CD14-positive monocyte (primary cell): ENCODE measurements at regions not wholly inside any gene's neighbourhood (a gene's known extent, or its start where the extent isn't known, plus 50 kb on each side); places are given as distances from the start of the nearest gene placed in this dataset.

Source experiments
- DNase-seq, 3 donors: peaks; one replicate each; pipeline ENCODE4 v3.0.0-alpha.2; 2011 to 2022
- H2AFZ ChIP-seq: 2 replicates; pipeline ENCODE4 v1.6.0; 2012; ENCODE audit warnings: mild to moderate bottlenecking, low read depth, low read length, inconsistent platforms; ENCODE audit not compliant: insufficient read depth, poor library complexity, severe bottlenecking
- H3K27ac ChIP-seq, 2 donors: 1 replicate in 1 of 2; 2 replicates in 1 of 2; pipeline ENCODE4 v1.5.1; 2012 to 2013; ENCODE audit warnings: low read length in 2 of 2, control low read depth in 1 of 2, inconsistent platforms in 1 of 2, low read depth in 1 of 2, mild to moderate bottlenecking in 1 of 2
- H3K27me3 ChIP-seq, 2 donors: one replicate each; pipeline versions ENCODE4 v1.6.0 to v1.6.1; 2011 to 2013; ENCODE audit warnings: low read length in 2 of 2; ENCODE audit not compliant: control insufficient read depth in 2 of 2, insufficient read depth in 2 of 2
- H3K36me3 ChIP-seq, 2 donors: replicated peaks in 1 of 2; 1 replicate in 1 of 2; 2 replicates in 1 of 2; pipeline versions ENCODE4 v1.5.1 to v1.6.1; 2012 to 2013; ENCODE audit warnings: low read length in 2 of 2, control low read depth in 1 of 2, inconsistent platforms in 1 of 2, mild to moderate bottlenecking in 1 of 2; ENCODE audit not compliant: insufficient read depth in 2 of 2, control insufficient read depth in 1 of 2
- H3K4me1 ChIP-seq, 2 donors: 1 replicate in 1 of 2; 2 replicates in 1 of 2; pipeline versions ENCODE4 v1.5.1 to v1.6.1; 2012 to 2013; ENCODE audit warnings: low read length in 2 of 2, control low read depth in 1 of 2, inconsistent platforms in 1 of 2, mild to moderate bottlenecking in 1 of 2, moderate library complexity in 1 of 2; ENCODE audit not compliant: insufficient read depth in 2 of 2, control insufficient read depth in 1 of 2
- H3K4me2 ChIP-seq: replicated peaks from 2 replicates; pipeline ENCODE3; 2012; ENCODE audit warnings: low read length, moderate library complexity, mild to moderate bottlenecking; ENCODE audit not compliant: poor library complexity, severe bottlenecking; ENCODE audit errors: extremely low read depth
- H3K4me3 ChIP-seq, 3 experiments: fragments of 200-600 bp in 1 of 3; sonication (generic) in 1 of 3; replicated peaks in 1 of 3; 1 replicate in 2 of 3; 2 replicates in 1 of 3; pipeline ENCODE4 v1.5.1; 2011 to 2013; ENCODE audit warnings: low read length in 3 of 3, mild to moderate bottlenecking in 3 of 3, control low read depth in 2 of 3, low read depth in 2 of 3, inconsistent platforms in 1 of 3, moderate library complexity in 1 of 3
- H3K79me2 ChIP-seq: 2 replicates; pipeline ENCODE4 v1.6.0; 2012; ENCODE audit warnings: mild to moderate bottlenecking, control low read depth, inconsistent platforms, low read length, moderate library complexity; ENCODE audit not compliant: insufficient read depth
- H3K9ac ChIP-seq: 2 replicates; pipeline ENCODE4 v1.6.0; 2017; ENCODE audit warnings: low read length, mild to moderate bottlenecking; ENCODE audit not compliant: insufficient read depth, poor library complexity, severe bottlenecking
- H3K9me3 ChIP-seq, 2 donors: replicated peaks in 1 of 2; 1 replicate in 1 of 2; 2 replicates in 1 of 2; pipeline versions ENCODE4 v1.5.1 to v1.6.1; 2012 to 2013; ENCODE audit warnings: low read length in 2 of 2, control low read depth in 1 of 2; ENCODE audit not compliant: control insufficient read depth in 1 of 2, insufficient read depth in 1 of 2
- H4K20me1 ChIP-seq: 2 replicates; pipeline ENCODE4 v1.6.0; 2012; ENCODE audit warnings: mild to moderate bottlenecking, low read length, control low read depth, moderate library complexity; ENCODE audit not compliant: insufficient read depth
- H3K27ac Mint-ChIP-seq, 7 donors: one replicate each; pipeline ENCODE4 v1.8.0; 2020; ENCODE audit warnings: mild to moderate bottlenecking in 7 of 7, mixed read lengths in 7 of 7, moderate library complexity in 6 of 7, inconsistent platforms in 2 of 7
- H3K27me3 Mint-ChIP-seq, 3 donors: one replicate each; pipeline ENCODE4 v1.8.0; 2021 to 2022; ENCODE audit warnings: low read depth in 3 of 3, mild to moderate bottlenecking in 3 of 3, mixed read lengths in 3 of 3, moderate library complexity in 3 of 3, inconsistent platforms in 1 of 3
- H3K36me3 Mint-ChIP-seq, 2 donors: one replicate each; pipeline ENCODE4 v1.8.0; 2020; ENCODE audit warnings: mixed read lengths in 2 of 2, inconsistent platforms in 1 of 2, mild to moderate bottlenecking in 1 of 2
- H3K4me1 Mint-ChIP-seq: one replicate; pipeline ENCODE4 v1.8.0; 2020; ENCODE audit warnings: mild to moderate bottlenecking, mixed read lengths
- H3K4me3 Mint-ChIP-seq, 2 donors: one replicate each; pipeline ENCODE4 v1.8.0; 2020; ENCODE audit warnings: mild to moderate bottlenecking in 2 of 2, mixed read lengths in 2 of 2, moderate library complexity in 1 of 2
- H3K9me3 Mint-ChIP-seq, 7 donors: one replicate each; pipeline ENCODE4 v1.8.0; 2020 to 2022; ENCODE audit warnings: mixed read lengths in 7 of 7, mild to moderate bottlenecking in 6 of 7, moderate library complexity in 6 of 7, inconsistent platforms in 2 of 7
- CTCF ChIP-seq: fragments of 200-600 bp; IDR thresholded peaks from one replicate; pipeline ENCODE4 v1.8.0; 2022; ENCODE audit warnings: antibody characterized with exemption, mild to moderate bottlenecking
- WGBS: methylation state at CpG from one replicate; pipeline ENCODE4 v1.1.5; 2013; ENCODE audit warnings: missing lambda C conversion rate; ENCODE audit not compliant: insufficient coverage; 5-methylcytosine and 5-hydroxymethylcytosine counted together
- intact Hi-C, 2 donors: fragments of 100-400 bp; cut with micrococcal nuclease; formaldehyde crosslinking; loops; one replicate each; pipeline versions ENCODE4 v1.15.0 to v1.15.1; 2023

DNA sequence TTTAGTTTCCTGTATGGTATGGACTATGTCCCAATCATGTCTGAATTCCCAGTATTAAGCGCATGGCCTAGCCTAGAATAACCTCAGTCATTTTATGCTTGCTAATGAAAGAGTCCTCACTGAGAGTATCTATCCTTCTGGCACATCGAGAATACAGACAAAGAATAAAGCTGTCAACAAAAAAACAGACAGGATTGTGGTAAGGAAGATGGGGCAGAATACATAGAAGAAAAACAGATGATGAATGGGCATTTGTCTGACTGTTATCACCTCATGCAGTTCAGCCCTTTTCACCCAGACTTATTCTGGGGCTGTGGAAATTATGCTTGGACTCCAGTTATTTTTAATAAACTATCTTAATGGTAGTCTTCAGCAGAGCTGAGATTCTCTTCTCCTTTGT is 363.8 kb upstream of the TNC start:
- Histone ChIP-seq H3K4me2 (no peak overlapping the region), H3K27ac (no peak overlapping the region), H3K36me3 (no peaks in the 10 kb centered on the region), H3K9ac (no peak overlapping the region), H3K4me1 (no peaks in the 10 kb centered on the region), H4K20me1 (no peaks in the 10 kb centered on the region), H3K4me3 (no peak overlapping the region), H3K27me3 (no peaks in the 10 kb centered on the region), H3K9me3 (no peaks in the 10 kb centered on the region), H2AFZ (no peak overlapping the region), H3K79me2 (no peaks in the 10 kb centered on the region)
- H3K4me1 Mint-ChIP-seq, result no peaks in the 10 kb centered on the region
- no peak overlapping the region for H3K27ac Mint-ChIP-seq
- intact Hi-C loops, result no loop called here
- no peaks in the 10 kb centered on the region for H3K27me3 Mint-ChIP-seq
- TF ChIP-seq CTCF, result no peak
- no peak overlapping the region for H3K4me3 Mint-ChIP-seq
- peaks cover 0 to 5% (median 2%) of the 10 kb centered on the region in 7 donors for H3K9me3 Mint-ChIP-seq
- WGBS, result no CpG with 5 or more reads among the region's 2 CpGs
- H3K36me3 Mint-ChIP-seq, result no peaks in the 10 kb centered on the region
- DNase-seq, result no peak

- Histone ChIP-seq H3K27me3 (no peaks in the 10 kb centered on the region), H3K4me1 (no peaks in the 10 kb centered on the region), H3K9ac (no peak overlapping the region), H3K79me2 (no peaks in the 10 kb centered on the region), H3K27ac (no peak overlapping the region), H3K36me3 (no peaks in the 10 kb centered on the region), H3K9me3 (no peaks in the 10 kb centered on the region), H3K4me3 (no peak overlapping the region), H2AFZ (no peak overlapping the region), H4K20me1 (no peaks in the 10 kb centered on the region), H3K4me2 (no peak overlapping the region)
- Mint-ChIP-seq H3K27me3 (no peaks in the 10 kb centered on the region), H3K9me3 (peaks cover 0 to 5% (median 0%) of the 10 kb centered on the region in 7 donors), H3K36me3 (no peaks in the 10 kb centered on the region), H3K4me3 (no peak overlapping the region), H3K4me1 (no peaks in the 10 kb centered on the region), H3K27ac (no peak overlapping the region)
- DNase-seq, result no peak
- intact Hi-C loops, result no loop called here
- TF ChIP-seq CTCF, result no peak
- no CpG with 5 or more reads among the region's 3 CpGs for WGBS
Measured at GRCh38 chr9:115482747-115483146, 364.8 kb upstream of the TNC start.
